ENCODE measurements at regions not wholly inside any gene's neighbourhood (a gene's known extent, or its start where the extent isn't known, plus 50 kb on each side); places are given as distances from the start of the nearest gene placed in this dataset.

GRCh38 chr15:38040615-38041014 is 106.2 kb downstream of the TMCO5A start:
- TF ChIP-seq, protein P1, sequence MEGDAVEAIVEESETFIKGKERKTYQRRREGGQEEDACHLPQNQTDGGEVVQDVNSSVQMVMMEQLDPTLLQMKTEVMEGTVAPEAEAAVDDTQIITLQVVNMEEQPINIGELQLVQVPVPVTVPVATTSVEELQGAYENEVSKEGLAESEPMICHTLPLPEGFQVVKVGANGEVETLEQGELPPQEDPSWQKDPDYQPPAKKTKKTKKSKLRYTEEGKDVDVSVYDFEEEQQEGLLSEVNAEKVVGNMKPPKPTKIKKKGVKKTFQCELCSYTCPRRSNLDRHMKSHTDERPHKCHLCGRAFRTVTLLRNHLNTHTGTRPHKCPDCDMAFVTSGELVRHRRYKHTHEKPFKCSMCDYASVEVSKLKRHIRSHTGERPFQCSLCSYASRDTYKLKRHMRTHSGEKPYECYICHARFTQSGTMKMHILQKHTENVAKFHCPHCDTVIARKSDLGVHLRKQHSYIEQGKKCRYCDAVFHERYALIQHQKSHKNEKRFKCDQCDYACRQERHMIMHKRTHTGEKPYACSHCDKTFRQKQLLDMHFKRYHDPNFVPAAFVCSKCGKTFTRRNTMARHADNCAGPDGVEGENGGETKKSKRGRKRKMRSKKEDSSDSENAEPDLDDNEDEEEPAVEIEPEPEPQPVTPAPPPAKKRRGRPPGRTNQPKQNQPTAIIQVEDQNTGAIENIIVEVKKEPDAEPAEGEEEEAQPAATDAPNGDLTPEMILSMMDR (IDR thresholded peaks at IDR 0.05; ENCODE audit: extremely low read depth in 1 of 2, insufficient read depth in 1 of 2, low read depth in 1 of 2, low read length in 2 of 2), result no peak
- TF ChIP-seq POLR2A (IDR thresholded peaks at IDR 0.05; ENCODE audit: low read depth, low read length) (no peak), POLR2AphosphoS5 (IDR thresholded peaks at IDR 0.05; ENCODE audit: insufficient read depth, low read depth, low read length) (no peak), EZH2 (IDR thresholded peaks at IDR 0.05; ENCODE audit: borderline replicate concordance, low read depth, low read length, severe bottlenecking) (no peak)
- TF ChIP-seq, protein P2, sequence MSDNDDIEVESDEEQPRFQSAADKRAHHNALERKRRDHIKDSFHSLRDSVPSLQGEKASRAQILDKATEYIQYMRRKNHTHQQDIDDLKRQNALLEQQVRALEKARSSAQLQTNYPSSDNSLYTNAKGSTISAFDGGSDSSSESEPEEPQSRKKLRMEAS (IDR thresholded peaks at IDR 0.05; ENCODE audit: insufficient read depth, insufficient read length), result no peak

All from endothelial cell of umbilical vein (primary cell).